Fibroblast of mammary gland (primary cell): ENCODE measurements at regions not wholly inside any gene's neighbourhood (a gene's known extent, or its start where the extent isn't known, plus 50 kb on each side); places are given as distances from the start of the nearest gene placed in this dataset.

Experiments used
- DNase-seq: peaks from one replicate; pipeline ENCODE4 v3.0.0-alpha.2; 2010; ENCODE audit warnings: low read depth
- H3K4me3 ChIP-seq: 2 replicates; pipeline ENCODE4 v1.5.1; 2011; ENCODE audit warnings: low read depth, mild to moderate bottlenecking, low read length, moderate library complexity; ENCODE audit not compliant: control insufficient read depth
- CTCF ChIP-seq: conservative IDR thresholded peaks from 2 replicates; pipeline ENCODE4 v1.5.1; 2011; ENCODE audit warnings: low read depth, low read length, inconsistent platforms; ENCODE audit not compliant: control insufficient read depth, insufficient read depth

DNA sequence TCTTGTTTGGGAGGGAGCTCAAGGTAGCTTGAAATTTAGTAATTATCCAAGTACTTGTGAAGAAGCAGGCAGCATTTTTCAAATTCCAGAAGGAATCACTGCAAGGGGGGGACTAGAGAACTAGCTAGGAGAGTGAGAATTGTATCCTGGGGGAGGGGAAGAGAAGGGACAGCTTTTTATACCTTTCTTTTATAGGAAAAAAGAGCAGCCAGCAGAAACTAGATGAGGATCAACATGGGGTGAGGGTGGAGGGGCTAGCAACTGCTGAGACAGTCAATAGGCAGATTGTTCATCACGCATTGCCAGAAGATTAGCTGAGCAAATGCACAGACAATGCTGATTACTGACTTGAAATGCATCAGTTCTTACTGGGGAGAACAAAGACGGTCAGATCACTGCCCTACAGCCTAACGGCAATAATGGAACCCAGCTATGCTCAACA, 514.3 kb upstream of the CITED2 start:
- no peak overlapping the region for H3K4me3 ChIP-seq
- TF ChIP-seq CTCF: no peak
- no peak for DNase-seq

- no peak overlapping the region for H3K4me3 ChIP-seq
- DNase-seq: no peak
- no peak for TF ChIP-seq CTCF
Measured at GRCh38 chr6:139887275-139887674, 512.8 kb upstream of the CITED2 start.

- TF ChIP-seq CTCF: no peak
- DNase-seq: no peak
- H3K4me3 ChIP-seq: no peak overlapping the region
Measured at GRCh38 chr6:139886396-139886795, 511.9 kb upstream of the CITED2 start.

DNA sequence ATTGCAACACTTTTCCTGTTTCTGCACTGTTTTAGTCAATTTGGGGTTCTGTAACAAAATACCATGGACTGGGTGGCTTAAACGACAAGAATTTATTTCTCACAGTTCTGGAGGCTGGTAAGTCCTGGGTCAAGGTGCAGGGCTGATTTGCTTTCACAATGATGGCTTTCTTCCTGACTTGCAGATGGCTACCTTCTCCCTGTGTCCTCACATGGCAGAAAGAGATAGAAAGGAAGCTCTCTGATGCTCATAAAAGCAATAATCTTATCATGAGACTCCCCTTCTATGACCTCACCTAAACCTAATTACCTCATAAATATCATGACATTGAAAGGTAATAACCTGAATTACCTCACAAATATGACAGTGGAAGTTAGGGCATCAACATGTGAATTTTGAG, 511.5 kb upstream of the CITED2 start:
- no peak overlapping the region for H3K4me3 ChIP-seq
- DNase-seq: no peak
- TF ChIP-seq CTCF: no peak

GRCh38 chr6:139883776-139884175, 509.3 kb upstream of the CITED2 start:
- peak; percentile 28 for DNase-seq
- H3K4me3 ChIP-seq: no peak overlapping the region
- TF ChIP-seq CTCF: no peak

DNA sequence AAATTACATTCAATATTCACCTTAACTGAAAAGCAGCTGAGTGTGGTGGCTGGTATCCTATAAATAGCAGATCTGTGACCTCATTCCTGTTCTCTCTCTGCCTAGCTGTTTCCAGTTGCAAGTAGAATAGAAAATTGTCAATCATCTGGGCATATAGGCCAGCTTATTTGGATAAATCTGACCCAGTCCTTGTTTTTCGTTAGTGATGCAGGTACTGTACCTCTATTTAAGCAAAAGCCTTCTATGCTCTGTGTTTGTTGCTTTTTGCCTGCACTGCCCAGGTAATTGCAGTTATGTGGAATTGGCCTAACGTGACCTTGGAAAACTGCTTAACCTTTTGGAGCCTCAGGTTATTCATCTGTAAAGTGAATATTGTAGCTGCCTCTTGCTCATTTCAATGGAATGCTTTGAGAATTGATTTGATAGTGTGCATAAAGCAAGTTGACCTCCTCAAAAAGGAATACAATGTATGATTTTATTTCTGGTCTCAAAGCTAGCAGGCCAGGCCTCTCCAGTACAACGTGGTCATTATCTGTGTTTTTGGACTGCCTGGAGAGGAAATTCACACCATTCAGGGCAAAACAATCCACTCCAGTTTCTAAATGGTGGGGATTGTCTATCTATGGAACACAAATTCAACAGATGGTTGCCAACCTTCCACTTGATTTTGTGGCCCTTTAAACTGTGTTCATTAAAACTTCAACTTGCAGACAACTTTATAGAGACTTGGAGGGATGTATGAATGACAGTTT, 508.7 kb upstream of the CITED2 start:
- no peak overlapping the region for H3K4me3 ChIP-seq
- no peak for TF ChIP-seq CTCF
- peak; percentile 26 for DNase-seq
